ENCODE measurements at regions not wholly inside any gene's neighbourhood (a gene's known extent, or its start where the extent isn't known, plus 50 kb on each side); places are given as distances from the start of the nearest gene placed in this dataset.
"Not testable (repeated sequence)": the region's sequence is repeated elsewhere in the genome, so short reads cannot be mapped to it uniquely, and the experiment has no call there.

GRCh38 chr3:24572409-24572808, 77.8 kb upstream of the THRB start:
- TF ChIP-seq CTCF (IDR thresholded peaks at IDR 0.05); POLR2A (IDR thresholded peaks at IDR 0.05; ENCODE audit: low read depth): not testable (repeated sequence)

Data from esophagus muscularis mucosa (tissue), 3 donors.